MG63 (cell line): ENCODE measurements at regions not wholly inside any gene's neighbourhood (a gene's known extent, or its start where the extent isn't known, plus 50 kb on each side); places are given as distances from the start of the nearest gene placed in this dataset.

Experiments
- DNase-seq: peaks from one replicate; pipeline ENCODE4 v3.0.0-alpha.2; 2020
- H3K27me3 ChIP-seq: fragments of 250-450 bp; sonication (Bioruptor Pico); 2 replicates; pipeline ENCODE4 v1.5.1; 2020; ENCODE audit warnings: mild to moderate bottlenecking, moderate library complexity
- H3K36me3 ChIP-seq: fragments of 250-450 bp; sonication (Bioruptor Pico); 2 replicates; pipeline ENCODE4 v1.5.1; 2020; ENCODE audit warnings: mild to moderate bottlenecking, moderate library complexity
- H3K4me3 ChIP-seq: fragments of 250-450 bp; sonication (Bioruptor Pico); 2 replicates; pipeline ENCODE4 v1.5.1; 2020; ENCODE audit warnings: mild to moderate bottlenecking, moderate library complexity
- H3K9me3 ChIP-seq: fragments of 250-450 bp; sonication (Bioruptor Pico); 2 replicates; pipeline ENCODE4 v1.5.1; 2020; ENCODE audit warnings: mild to moderate bottlenecking, moderate library complexity

- no peak for DNase-seq
- H3K4me3 ChIP-seq, result no peak overlapping the region
- no peaks in the 10 kb centered on the region for H3K9me3 ChIP-seq
- H3K36me3 ChIP-seq, result no peaks in the 10 kb centered on the region
- H3K27me3 ChIP-seq, result no peaks in the 10 kb centered on the region
These were observed 705.6 kb upstream of the ID2 start for GRCh38 chr2:7976206-7976605.

GRCh38 chr2:7977981-7978380 is 703.9 kb upstream of the ID2 start:
- Histone ChIP-seq H3K9me3 (peaks cover 3% of the 10 kb centered on the region; the same call in 1 of the 2 replicates), H3K36me3 (no peaks in the 10 kb centered on the region), H3K4me3 (no peak overlapping the region), H3K27me3 (no peaks in the 10 kb centered on the region)
- no peak for DNase-seq

GRCh38 chr2:7982054-7982453 is 699.8 kb upstream of the ID2 start:
- DNase-seq, result no peak
- Histone ChIP-seq H3K9me3 (peaks cover 3% of the 10 kb centered on the region; the same call in 1 of the 2 replicates), H3K27me3 (no peaks in the 10 kb centered on the region), H3K4me3 (no peak overlapping the region), H3K36me3 (no peaks in the 10 kb centered on the region)

- no peaks in the 10 kb centered on the region for H3K27me3 ChIP-seq
- DNase-seq, result no peak
These were observed 698.4 kb upstream of the ID2 start for GRCh38 chr2:7983451-7983850.

GRCh38 chr2:7983912-7984311 is 697.9 kb upstream of the ID2 start:
- no peak for DNase-seq
- H3K27me3 ChIP-seq, result no peaks in the 10 kb centered on the region
- no peak overlapping the region for H3K4me3 ChIP-seq
- peaks cover 3% of the 10 kb centered on the region; the same call in 1 of the 2 replicates for H3K9me3 ChIP-seq
- H3K36me3 ChIP-seq, result no peaks in the 10 kb centered on the region

More at GRCh38 chr2:7983451-7983850, 698.4 kb upstream of the ID2 start:
- Histone ChIP-seq H3K36me3 (no peaks in the 10 kb centered on the region), H3K4me3 (no peak overlapping the region), H3K9me3 (peaks cover 3% of the 10 kb centered on the region; the same call in 1 of the 2 replicates)

- Histone ChIP-seq H3K36me3 (no peaks in the 10 kb centered on the region), H3K9me3 (peaks cover 3% of the 10 kb centered on the region; the same call in 1 of the 2 replicates), H3K4me3 (no peak overlapping the region), H3K27me3 (no peaks in the 10 kb centered on the region)
- DNase-seq, result no peak
These were observed 697.0 kb upstream of the ID2 start for GRCh38 chr2:7984693-7985353.

- peaks cover 3% of the 10 kb centered on the region; the same call in 1 of the 2 replicates for H3K9me3 ChIP-seq
- DNase-seq, result no peak
- no peaks in the 10 kb centered on the region for H3K27me3 ChIP-seq
- H3K4me3 ChIP-seq, result no peak overlapping the region
- H3K36me3 ChIP-seq, result no peaks in the 10 kb centered on the region
These were observed 695.4 kb upstream of the ID2 start for GRCh38 chr2:7986431-7986830.

GRCh38 chr2:7987992-7988391 is 693.9 kb upstream of the ID2 start:
- H3K27me3 ChIP-seq, result no peaks in the 10 kb centered on the region
- H3K36me3 ChIP-seq, result no peaks in the 10 kb centered on the region
- H3K4me3 ChIP-seq, result no peak overlapping the region
- no peak for DNase-seq
- H3K9me3 ChIP-seq, result no peaks in the 10 kb centered on the region

GRCh38 chr2:7988440-7988839 is 693.4 kb upstream of the ID2 start:
- no peak overlapping the region for H3K4me3 ChIP-seq
- no peaks in the 10 kb centered on the region for H3K36me3 ChIP-seq
- H3K9me3 ChIP-seq, result no peaks in the 10 kb centered on the region
- H3K27me3 ChIP-seq, result no peaks in the 10 kb centered on the region
- no peak for DNase-seq

- Histone ChIP-seq H3K36me3 (no peaks in the 10 kb centered on the region), H3K9me3 (no peaks in the 10 kb centered on the region), H3K4me3 (no peak overlapping the region), H3K27me3 (no peaks in the 10 kb centered on the region)
- DNase-seq, result no peak
These were observed 692.0 kb upstream of the ID2 start for GRCh38 chr2:7989823-7990222.

GRCh38 chr2:7992612-7993602 is 688.9 kb upstream of the ID2 start:
- DNase-seq, result no peak
- Histone ChIP-seq H3K27me3 (no peaks in the 10 kb centered on the region), H3K4me3 (no peak overlapping the region), H3K9me3 (no peaks in the 10 kb centered on the region), H3K36me3 (no peaks in the 10 kb centered on the region)

- no peak for DNase-seq
- no peak overlapping the region for H3K4me3 ChIP-seq
- no peaks in the 10 kb centered on the region for H3K36me3 ChIP-seq
- no peaks in the 10 kb centered on the region for H3K9me3 ChIP-seq
- no peaks in the 10 kb centered on the region for H3K27me3 ChIP-seq
These were observed 687.4 kb upstream of the ID2 start for GRCh38 chr2:7994397-7994951.

- Histone ChIP-seq H3K27me3 (no peaks in the 10 kb centered on the region), H3K36me3 (no peaks in the 10 kb centered on the region), H3K4me3 (no peak overlapping the region), H3K9me3 (no peaks in the 10 kb centered on the region)
- no peak for DNase-seq
These were observed 684.6 kb upstream of the ID2 start for GRCh38 chr2:7997279-7997678.

GRCh38 chr2:7999683-8000476 is 682.0 kb upstream of the ID2 start:
- no peaks in the 10 kb centered on the region for H3K36me3 ChIP-seq
- no peaks in the 10 kb centered on the region for H3K9me3 ChIP-seq
- DNase-seq, result no peak
- no peak overlapping the region for H3K4me3 ChIP-seq
- H3K27me3 ChIP-seq, result no peaks in the 10 kb centered on the region

- no peaks in the 10 kb centered on the region for H3K9me3 ChIP-seq
- H3K27me3 ChIP-seq, result no peaks in the 10 kb centered on the region
- no peaks in the 10 kb centered on the region for H3K36me3 ChIP-seq
- no peak for DNase-seq
- no peak overlapping the region for H3K4me3 ChIP-seq
These were observed 681.0 kb upstream of the ID2 start for GRCh38 chr2:8000870-8001269.

- no peaks in the 10 kb centered on the region for H3K27me3 ChIP-seq
- H3K9me3 ChIP-seq, result no peaks in the 10 kb centered on the region
- no peaks in the 10 kb centered on the region for H3K36me3 ChIP-seq
- DNase-seq, result no peak
- no peak overlapping the region for H3K4me3 ChIP-seq
These were observed 679.0 kb upstream of the ID2 start for GRCh38 chr2:8002765-8003393.
